Loucy (cell line): ENCODE measurements at regions not wholly inside any gene's neighbourhood (a gene's known extent, or its start where the extent isn't known, plus 50 kb on each side); places are given as distances from the start of the nearest gene placed in this dataset.

Experiments
- H2AFZ ChIP-seq: fragments of 200-600 bp; sonication (generic); 2 replicates; pipeline ENCODE4 v1.6.0; 2016; ENCODE audit warnings: antibody characterized with exemption, mild to moderate bottlenecking, low read length, moderate library complexity
- H3F3A ChIP-seq: fragments of 200-600 bp; 2 replicates; pipeline ENCODE4 v1.6.0; 2016; ENCODE audit warnings: antibody characterized with exemption, low read depth, mild to moderate bottlenecking
- H3K27me3 ChIP-seq: fragments of 200-600 bp; sonication (generic); 2 replicates; pipeline ENCODE4 v1.6.1; 2014; ENCODE audit warnings: low read length, mild to moderate bottlenecking; ENCODE audit not compliant: insufficient read depth, poor library complexity, severe bottlenecking
- H3K36me3 ChIP-seq: fragments of 200-600 bp; sonication (generic); 2 replicates; pipeline ENCODE4 v1.6.1; 2016; ENCODE audit warnings: low read length; ENCODE audit not compliant: insufficient read depth
- H3K4me1 ChIP-seq: fragments of 200-600 bp; sonication (generic); 2 replicates; pipeline ENCODE4 v1.5.1; 2014; ENCODE audit warnings: low read length, mild to moderate bottlenecking; ENCODE audit not compliant: insufficient read depth, poor library complexity, severe bottlenecking
- H3K4me2 ChIP-seq: fragments of 200-600 bp; sonication (generic); 2 replicates; pipeline ENCODE4 v1.6.0; 2014; ENCODE audit warnings: antibody characterized with exemption, low read length, low read depth, mild to moderate bottlenecking; ENCODE audit not compliant: poor library complexity, severe bottlenecking
- H3K4me3 ChIP-seq: fragments of 200-600 bp; sonication (generic); 2 replicates; pipeline ENCODE4 v1.5.1; 2014; ENCODE audit warnings: low read length, mild to moderate bottlenecking, mixed read lengths; ENCODE audit not compliant: poor library complexity, severe bottlenecking
- H3K79me2 ChIP-seq: fragments of 200-600 bp; sonication (generic); 2 replicates; pipeline ENCODE4 v1.6.1; 2014; ENCODE audit warnings: low read length; ENCODE audit not compliant: insufficient read depth
- H3K9ac ChIP-seq: fragments of 200-600 bp; sonication (generic); 2 replicates; pipeline ENCODE4 v1.6.0; 2014; ENCODE audit warnings: mild to moderate bottlenecking, low read depth, low read length, moderate library complexity; ENCODE audit not compliant: poor library complexity, severe bottlenecking
- H3K9me2 ChIP-seq: fragments of 200-600 bp; sonication (generic); replicated peaks from 2 replicates; pipeline ENCODE4 v1.6.1; 2016; ENCODE audit warnings: low read depth, low read length, mixed read lengths
- H3K9me3 ChIP-seq: fragments of 200-600 bp; sonication (generic); 2 replicates; pipeline ENCODE4 v1.6.1; 2014; ENCODE audit warnings: mild to moderate bottlenecking, antibody characterized with exemption, low read length, low read depth; ENCODE audit not compliant: insufficient read depth
- H4K20me1 ChIP-seq: fragments of 200-600 bp; sonication (generic); 2 replicates; pipeline ENCODE4 v1.6.0; 2014; ENCODE audit warnings: antibody characterized with exemption, low read length, mild to moderate bottlenecking; ENCODE audit not compliant: insufficient read depth, poor library complexity, severe bottlenecking
- EZH2phosphoT487 ChIP-seq: fragments of 200-600 bp; IDR thresholded peaks from 2 replicates; pipeline ENCODE4 v1.6.1; 2018; ENCODE audit warnings: antibody characterized with exemption, mild to moderate bottlenecking, moderate library complexity, borderline replicate concordance
- TF ChIP-seq, protein P1 (sequence below): fragments of 200-600 bp; sonication (generic); conservative IDR thresholded peaks from 2 replicates; pipeline ENCODE4 v1.5.1; 2014; ENCODE audit warnings: mild to moderate bottlenecking, antibody characterized with exemption, low read length

DNA sequence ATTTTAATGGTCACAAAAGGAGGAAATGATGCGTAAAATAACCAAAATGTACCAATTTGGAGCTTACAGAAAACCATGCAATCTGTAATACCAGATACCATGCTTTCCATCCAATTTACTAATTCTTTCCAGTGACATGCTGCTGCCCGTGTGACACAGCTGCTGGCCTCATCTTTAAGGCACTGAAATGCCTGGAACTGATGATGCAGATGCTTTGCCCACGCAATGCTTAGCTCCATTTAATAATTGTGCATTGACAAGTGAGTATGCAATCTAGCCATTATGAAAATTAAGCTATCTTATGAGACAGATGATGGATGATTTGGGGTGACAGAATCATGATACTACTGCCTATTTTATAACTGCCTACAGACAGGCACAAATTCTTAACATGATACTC, 169.2 kb upstream of the CTNND2 start:
- TF ChIP-seq, protein P1, sequence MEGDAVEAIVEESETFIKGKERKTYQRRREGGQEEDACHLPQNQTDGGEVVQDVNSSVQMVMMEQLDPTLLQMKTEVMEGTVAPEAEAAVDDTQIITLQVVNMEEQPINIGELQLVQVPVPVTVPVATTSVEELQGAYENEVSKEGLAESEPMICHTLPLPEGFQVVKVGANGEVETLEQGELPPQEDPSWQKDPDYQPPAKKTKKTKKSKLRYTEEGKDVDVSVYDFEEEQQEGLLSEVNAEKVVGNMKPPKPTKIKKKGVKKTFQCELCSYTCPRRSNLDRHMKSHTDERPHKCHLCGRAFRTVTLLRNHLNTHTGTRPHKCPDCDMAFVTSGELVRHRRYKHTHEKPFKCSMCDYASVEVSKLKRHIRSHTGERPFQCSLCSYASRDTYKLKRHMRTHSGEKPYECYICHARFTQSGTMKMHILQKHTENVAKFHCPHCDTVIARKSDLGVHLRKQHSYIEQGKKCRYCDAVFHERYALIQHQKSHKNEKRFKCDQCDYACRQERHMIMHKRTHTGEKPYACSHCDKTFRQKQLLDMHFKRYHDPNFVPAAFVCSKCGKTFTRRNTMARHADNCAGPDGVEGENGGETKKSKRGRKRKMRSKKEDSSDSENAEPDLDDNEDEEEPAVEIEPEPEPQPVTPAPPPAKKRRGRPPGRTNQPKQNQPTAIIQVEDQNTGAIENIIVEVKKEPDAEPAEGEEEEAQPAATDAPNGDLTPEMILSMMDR = no peak
- TF ChIP-seq EZH2phosphoT487 = no peak
- no peaks in the 10 kb centered on the region for H3K79me2 ChIP-seq
- no peak overlapping the region for H3K4me2 ChIP-seq
- no peak overlapping the region for H3K4me3 ChIP-seq
- H4K20me1 ChIP-seq = no peaks in the 10 kb centered on the region
- no peaks in the 10 kb centered on the region for H3K4me1 ChIP-seq
- no peaks in the 10 kb centered on the region for H3K9me3 ChIP-seq
- no peak overlapping the region for H2AFZ ChIP-seq
- H3K9me2 ChIP-seq = no peaks in the 10 kb centered on the region
- no peaks in the 10 kb centered on the region for H3K36me3 ChIP-seq
- H3K27me3 ChIP-seq = no peaks in the 10 kb centered on the region
- H3K9ac ChIP-seq = no peak overlapping the region
- H3F3A ChIP-seq = no peaks in the 10 kb centered on the region

DNA sequence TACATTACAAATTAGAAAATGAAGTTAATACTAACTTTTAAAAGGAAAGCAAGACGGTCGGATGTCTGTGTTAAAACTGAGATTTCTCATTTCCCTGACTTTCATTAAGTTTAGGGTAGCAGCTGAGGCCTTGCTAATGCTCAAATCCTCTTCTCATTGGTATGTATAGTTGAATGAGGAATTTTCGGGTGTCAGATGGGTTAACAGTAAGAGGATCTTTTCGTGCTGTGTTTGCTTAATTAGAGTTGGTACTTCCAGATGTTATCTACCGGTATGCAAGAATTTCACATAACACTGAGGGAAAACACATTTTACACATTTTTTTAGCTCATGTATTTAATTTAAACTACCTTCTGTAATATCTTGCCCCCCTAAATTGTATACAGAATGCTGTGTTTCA, 168.2 kb upstream of the CTNND2 start:
- Histone ChIP-seq H3K9me2 (no peaks in the 10 kb centered on the region), H3K4me3 (no peak overlapping the region), H3K9me3 (no peaks in the 10 kb centered on the region), H4K20me1 (no peaks in the 10 kb centered on the region), H3K4me1 (no peaks in the 10 kb centered on the region), H3K79me2 (no peaks in the 10 kb centered on the region), H3K9ac (no peak overlapping the region), H3K36me3 (no peaks in the 10 kb centered on the region), H3K27me3 (no peaks in the 10 kb centered on the region), H2AFZ (no peak overlapping the region), H3F3A (no peaks in the 10 kb centered on the region), H3K4me2 (no peak overlapping the region)
- TF ChIP-seq, protein P1 = no peak
- TF ChIP-seq EZH2phosphoT487 = no peak

DNA sequence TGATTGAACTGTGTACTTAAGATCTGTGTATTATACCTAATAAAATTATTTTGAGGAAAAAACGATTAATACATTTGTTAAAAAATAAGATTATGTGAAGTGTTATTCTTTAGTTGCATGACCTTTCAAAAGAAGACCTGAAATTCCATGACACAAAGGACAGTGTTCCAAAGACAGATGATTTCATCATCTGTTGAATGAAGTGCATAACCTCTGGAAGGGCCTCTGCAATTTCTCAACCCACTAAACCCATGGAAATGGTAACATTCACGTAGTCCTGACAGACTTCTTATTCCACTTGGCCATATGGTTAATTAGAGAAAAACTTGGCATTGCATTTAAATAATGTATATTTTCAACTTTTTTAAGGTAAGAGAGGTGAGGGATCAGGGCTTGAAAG, 167.2 kb upstream of the CTNND2 start:
- Histone ChIP-seq H3K4me3 (no peak overlapping the region), H3K9me3 (no peaks in the 10 kb centered on the region), H4K20me1 (no peaks in the 10 kb centered on the region), H3K9me2 (no peaks in the 10 kb centered on the region), H3K4me1 (no peaks in the 10 kb centered on the region), H3K9ac (no peak overlapping the region), H3K36me3 (no peaks in the 10 kb centered on the region), H3K4me2 (no peak overlapping the region), H3F3A (no peaks in the 10 kb centered on the region), H2AFZ (no peak overlapping the region), H3K79me2 (no peaks in the 10 kb centered on the region), H3K27me3 (no peaks in the 10 kb centered on the region)
- TF ChIP-seq EZH2phosphoT487 = no peak
- TF ChIP-seq, protein P1 = no peak
